Caki2 (cell line): ENCODE measurements at regions not wholly inside any gene's neighbourhood (a gene's known extent, or its start where the extent isn't known, plus 50 kb on each side); places are given as distances from the start of the nearest gene placed in this dataset.
"Not testable (repeated sequence)": the region's sequence is repeated elsewhere in the genome, so short reads cannot be mapped to it uniquely, and the experiment has no call there.

Experiments used
- DNase-seq: peaks from one replicate; pipeline ENCODE4 v3.0.0-alpha.2; 2015; ENCODE audit warnings: low read depth
- in situ Hi-C: cut with HindIII; loops from 2 replicates; pipeline ENCODE4 v1.10.0; 2016; ENCODE audit warnings: low sequenced_read_pairs, low pct_unique_long_range_greater_than_20kb, mixed read lengths

- in situ Hi-C loops = not testable (repeated sequence)
- peak; percentile 35 for DNase-seq
Observed at GRCh38 chr20:30570622-30571021, 686.8 kb upstream of the DEFB115 start.

- in situ Hi-C loops, DNase-seq: not testable (repeated sequence)
Observed at GRCh38 chr20:30574337-30574736, 683.1 kb upstream of the DEFB115 start.

GRCh38 chr20:30579069-30579468, 678.4 kb upstream of the DEFB115 start:
- DNase-seq = peak; percentile 26
- in situ Hi-C loops = not testable (repeated sequence)

DNA sequence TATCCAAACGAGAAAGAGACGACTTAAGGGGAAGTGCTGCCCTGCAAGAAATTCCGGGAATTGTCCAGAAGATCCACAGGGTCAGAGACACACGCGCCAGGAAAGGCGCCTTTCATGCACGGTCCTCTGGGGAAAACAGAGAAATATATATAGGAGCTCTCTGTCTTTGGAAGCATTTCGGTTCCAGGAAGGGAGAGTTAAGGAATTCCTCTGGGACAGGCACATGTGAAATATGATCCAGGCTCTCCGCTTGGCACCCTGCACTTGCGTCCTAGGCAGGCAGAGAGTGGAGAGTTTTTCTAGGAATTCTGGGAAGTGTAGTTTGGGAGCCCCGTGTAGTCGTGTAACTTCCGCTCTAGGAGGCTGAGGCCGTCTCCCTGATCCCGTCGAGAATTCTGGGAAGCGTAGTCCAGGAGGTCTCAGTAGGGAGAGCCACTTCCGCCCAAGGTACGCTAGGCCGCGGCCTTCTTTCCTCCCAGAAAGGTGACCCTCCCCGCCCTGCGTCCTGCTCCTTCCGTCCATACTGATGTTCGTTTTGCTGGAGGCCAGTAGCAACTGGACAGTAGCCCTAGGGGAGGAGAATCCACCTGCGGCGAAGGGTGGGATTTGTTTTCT, 677.5 kb upstream of the DEFB115 start:
- DNase-seq = peak; percentile 94
- in situ Hi-C loops = not testable (repeated sequence)

DNA sequence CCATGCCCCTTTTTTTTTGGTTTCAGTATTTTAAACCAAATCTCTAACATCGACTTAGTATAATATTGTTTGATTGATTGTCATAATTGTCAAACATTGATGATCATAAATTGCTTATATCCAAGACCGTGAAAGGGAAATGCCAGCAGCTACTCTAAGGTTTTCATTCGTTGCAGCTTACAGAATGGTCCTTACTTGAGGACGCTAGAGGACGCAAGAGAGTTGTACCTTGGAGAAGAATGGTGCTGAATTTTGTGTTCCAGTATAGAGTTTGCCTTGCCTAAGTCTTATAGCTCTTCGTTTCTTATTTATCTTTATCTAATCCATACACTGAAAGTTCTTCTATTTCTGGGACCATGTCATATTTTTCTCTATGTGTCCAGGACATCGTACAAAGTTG, 675.6 kb upstream of the DEFB115 start:
- DNase-seq, in situ Hi-C loops: not testable (repeated sequence)

GRCh38 chr20:30584403-30584802, 673.1 kb upstream of the DEFB115 start:
- DNase-seq, in situ Hi-C loops: not testable (repeated sequence)

DNA sequence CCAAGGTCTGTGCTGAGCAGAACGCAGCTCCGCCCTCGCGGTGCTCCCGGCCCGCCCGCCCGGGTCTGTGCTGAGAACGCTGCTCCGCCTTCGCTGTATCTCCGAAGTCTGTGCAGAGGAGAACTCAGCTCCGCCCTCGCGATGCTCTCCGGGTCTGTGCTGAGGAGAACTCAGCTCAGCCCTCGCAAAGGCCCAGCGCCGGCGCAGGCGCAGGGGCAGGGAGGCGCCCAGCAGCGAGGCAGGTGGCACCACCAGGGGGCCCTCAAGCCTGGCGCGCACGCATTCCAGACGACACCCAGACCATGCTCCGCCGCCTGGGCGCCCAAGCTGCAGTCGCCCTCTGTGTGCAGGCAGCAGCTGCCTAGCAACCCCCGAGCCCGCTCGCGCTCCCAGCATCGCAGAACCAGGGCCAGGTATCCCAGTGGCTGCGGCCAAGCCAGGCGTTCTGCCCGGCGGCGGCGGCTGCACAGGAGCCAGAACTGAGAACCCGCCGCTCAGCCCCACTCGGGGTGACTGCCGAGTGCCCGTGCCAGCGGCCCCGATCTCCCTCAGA, 672.1 kb upstream of the DEFB115 start:
- in situ Hi-C loops = not testable (repeated sequence)
- DNase-seq = peak; percentile 93

- in situ Hi-C loops = not testable (repeated sequence)
- DNase-seq = peak; percentile 14
Observed at GRCh38 chr20:30586178-30586577, 671.3 kb upstream of the DEFB115 start.

GRCh38 chr20:30593572-30593971, 663.9 kb upstream of the DEFB115 start:
- in situ Hi-C loops = no loop called here
- no peak for DNase-seq

- in situ Hi-C loops = no loop called here
- DNase-seq = no peak
Observed at GRCh38 chr20:30594112-30594511, 663.4 kb upstream of the DEFB115 start.

DNA sequence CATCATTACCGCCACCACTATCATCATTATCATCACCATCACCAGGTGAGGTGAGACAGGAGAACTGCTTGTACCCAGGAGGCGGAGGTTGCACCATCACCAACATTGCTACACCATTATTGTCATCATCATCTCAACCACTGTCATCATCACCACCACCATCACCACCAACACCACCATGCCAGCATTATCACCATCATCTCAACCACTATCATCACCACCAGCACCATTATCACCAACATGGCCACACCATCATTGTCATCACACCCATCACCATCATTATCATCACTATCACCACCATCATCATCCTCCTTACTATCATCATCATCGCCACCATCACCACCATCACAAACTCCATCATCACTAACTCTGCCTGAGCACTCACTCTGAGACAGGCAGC, 661.8 kb upstream of the DEFB115 start:
- in situ Hi-C loops = no loop called here
- DNase-seq = no peak

DNA sequence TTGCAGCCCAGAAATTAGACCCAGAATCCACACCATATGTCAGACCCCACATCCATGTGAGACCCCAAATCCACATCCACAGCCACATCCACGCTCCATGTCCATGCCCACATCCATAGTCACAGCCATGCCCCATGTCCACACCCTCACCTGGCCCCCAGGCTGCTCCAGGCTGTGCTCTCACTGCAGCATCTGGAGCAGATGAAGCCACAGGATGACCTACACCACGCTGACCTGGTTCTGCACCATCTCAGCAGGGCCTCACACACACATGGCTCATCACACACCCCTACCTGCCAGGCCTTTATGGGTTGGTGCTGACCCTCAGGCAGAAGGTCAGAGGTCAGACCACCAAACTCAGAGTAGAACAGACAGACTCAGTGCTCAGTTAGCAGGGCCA, 660.0 kb upstream of the DEFB115 start:
- in situ Hi-C loops, DNase-seq: not testable (repeated sequence)

GRCh38 chr20:30598460-30599230, 658.8 kb upstream of the DEFB115 start:
- in situ Hi-C loops = no loop called here

DNA sequence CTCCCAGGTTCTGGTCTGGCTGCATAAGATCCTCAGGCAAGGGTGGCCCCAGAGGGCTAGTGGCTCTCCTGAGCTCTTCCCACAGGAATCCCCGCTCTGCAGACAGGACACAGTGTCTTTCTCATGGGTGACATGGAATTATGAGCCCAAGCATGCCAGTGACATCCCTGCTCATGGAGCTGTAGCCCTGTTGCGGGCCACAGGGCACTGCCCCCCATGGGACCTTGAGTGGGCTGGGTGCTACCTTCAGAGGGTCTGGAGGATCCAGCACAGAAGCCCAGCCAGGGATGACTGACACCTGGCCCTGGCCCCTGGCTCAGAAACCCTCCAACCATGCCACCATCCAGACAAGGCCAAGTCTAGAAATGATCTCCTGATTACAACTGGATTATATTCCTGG, 657.5 kb upstream of the DEFB115 start:
- DNase-seq = no peak
- in situ Hi-C loops = no loop called here

More at GRCh38 chr20:30598460-30599230, 658.8 kb upstream of the DEFB115 start:
- no peak for DNase-seq

DNA sequence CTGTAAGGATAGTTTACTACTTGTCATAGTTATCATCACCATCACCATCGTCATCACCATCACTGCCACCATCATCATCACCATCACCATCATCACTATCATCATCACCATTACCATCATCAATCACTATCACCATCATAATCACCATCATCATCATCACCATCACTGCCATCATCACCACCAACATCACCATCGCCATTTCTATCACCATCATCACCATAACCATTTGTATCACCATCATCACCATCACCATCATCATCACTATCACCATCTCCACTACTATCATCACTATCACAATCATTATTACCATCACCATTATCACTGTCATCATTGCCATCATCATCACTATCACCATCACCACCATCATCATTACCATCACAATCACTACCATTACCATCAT, 655.5 kb upstream of the DEFB115 start:
- in situ Hi-C loops = no loop called here
- no peak for DNase-seq

DNA sequence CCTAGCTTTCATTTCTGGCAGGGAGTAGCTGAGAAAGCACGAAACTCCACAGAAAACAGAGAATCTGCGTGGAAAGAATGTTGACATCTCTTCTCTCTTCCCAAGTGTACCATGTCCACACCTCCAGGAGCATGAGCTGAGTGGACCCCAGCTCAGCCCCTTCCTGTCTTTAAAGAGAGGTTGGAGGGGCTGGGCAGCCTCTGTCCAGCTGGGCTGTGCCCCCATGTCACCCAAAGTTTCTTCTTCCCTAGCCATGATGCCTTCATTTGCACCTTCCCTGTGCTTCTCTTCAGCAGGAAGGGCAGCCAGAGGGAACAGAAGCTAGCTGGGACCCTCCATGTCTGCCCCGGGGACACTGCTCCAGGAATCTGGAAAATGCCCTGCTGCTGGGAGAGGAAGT, 655.0 kb upstream of the DEFB115 start:
- DNase-seq = no peak
- in situ Hi-C loops = no loop called here

DNA sequence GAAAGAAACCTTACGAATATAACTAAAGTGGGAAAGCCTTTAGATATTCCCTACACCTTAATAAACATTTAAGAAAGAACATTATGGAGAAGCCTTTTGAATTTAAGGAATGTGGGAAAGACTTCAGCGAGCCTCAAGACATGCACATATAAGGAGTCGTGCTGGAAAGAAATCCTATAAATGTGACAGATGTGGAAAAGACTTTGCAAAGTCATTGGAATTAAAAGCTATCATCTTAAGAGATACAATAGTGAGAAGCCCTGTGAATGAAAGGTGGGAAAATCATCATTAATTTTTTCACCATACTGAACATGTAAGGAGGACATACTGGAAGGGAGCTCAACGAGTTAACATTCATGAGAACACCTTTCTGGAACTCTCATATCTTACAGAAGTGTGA, 650.5 kb upstream of the DEFB115 start:
- DNase-seq = no peak
- in situ Hi-C loops = no loop called here

- DNase-seq = no peak
- in situ Hi-C loops = no loop called here
Observed at GRCh38 chr20:30610029-30610693, 647.3 kb upstream of the DEFB115 start.

- in situ Hi-C loops = no loop called here
- DNase-seq = no peak
Observed at GRCh38 chr20:30610751-30611150, 646.7 kb upstream of the DEFB115 start.
